ENCODE measurements at regions not wholly inside any gene's neighbourhood (a gene's known extent, or its start where the extent isn't known, plus 50 kb on each side); places are given as distances from the start of the nearest gene placed in this dataset.

DNA sequence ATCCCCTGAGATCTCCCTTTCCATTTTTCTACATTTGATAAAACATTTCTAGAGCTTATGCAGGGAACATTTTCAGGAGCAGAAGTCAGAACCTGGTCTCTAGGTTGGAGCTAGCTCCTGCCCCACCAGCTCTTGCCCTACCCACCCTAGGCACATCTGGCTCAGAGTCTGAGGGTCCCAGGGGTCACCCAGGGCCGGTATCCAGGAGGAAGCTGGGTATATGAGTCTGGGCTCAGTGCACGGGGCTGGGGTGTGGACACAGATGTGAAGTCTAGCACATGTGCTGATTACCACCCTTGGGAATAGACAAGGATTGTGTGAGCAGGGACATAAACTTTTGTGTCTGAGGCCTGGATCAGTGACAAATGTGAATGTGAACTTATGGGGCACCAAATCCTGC is 95.4 kb downstream of the MATN1 start:
- TF ChIP-seq POLR2A (IDR thresholded peaks at IDR 0.05; ENCODE audit: extremely low read depth, insufficient read length) (no peak), MYC (IDR thresholded peaks at IDR 0.05; ENCODE audit: low read depth, low read length) (no peak)
- TF ChIP-seq, protein P1, sequence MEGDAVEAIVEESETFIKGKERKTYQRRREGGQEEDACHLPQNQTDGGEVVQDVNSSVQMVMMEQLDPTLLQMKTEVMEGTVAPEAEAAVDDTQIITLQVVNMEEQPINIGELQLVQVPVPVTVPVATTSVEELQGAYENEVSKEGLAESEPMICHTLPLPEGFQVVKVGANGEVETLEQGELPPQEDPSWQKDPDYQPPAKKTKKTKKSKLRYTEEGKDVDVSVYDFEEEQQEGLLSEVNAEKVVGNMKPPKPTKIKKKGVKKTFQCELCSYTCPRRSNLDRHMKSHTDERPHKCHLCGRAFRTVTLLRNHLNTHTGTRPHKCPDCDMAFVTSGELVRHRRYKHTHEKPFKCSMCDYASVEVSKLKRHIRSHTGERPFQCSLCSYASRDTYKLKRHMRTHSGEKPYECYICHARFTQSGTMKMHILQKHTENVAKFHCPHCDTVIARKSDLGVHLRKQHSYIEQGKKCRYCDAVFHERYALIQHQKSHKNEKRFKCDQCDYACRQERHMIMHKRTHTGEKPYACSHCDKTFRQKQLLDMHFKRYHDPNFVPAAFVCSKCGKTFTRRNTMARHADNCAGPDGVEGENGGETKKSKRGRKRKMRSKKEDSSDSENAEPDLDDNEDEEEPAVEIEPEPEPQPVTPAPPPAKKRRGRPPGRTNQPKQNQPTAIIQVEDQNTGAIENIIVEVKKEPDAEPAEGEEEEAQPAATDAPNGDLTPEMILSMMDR (IDR thresholded peaks at IDR 0.05; ENCODE audit: low read depth, low read length), result no peak
- TF ChIP-seq, protein P2, sequence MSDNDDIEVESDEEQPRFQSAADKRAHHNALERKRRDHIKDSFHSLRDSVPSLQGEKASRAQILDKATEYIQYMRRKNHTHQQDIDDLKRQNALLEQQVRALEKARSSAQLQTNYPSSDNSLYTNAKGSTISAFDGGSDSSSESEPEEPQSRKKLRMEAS (IDR thresholded peaks at IDR 0.05; ENCODE audit: low read depth, low read length), result no peak

Measured in NB4 (cell line).